Gastrocnemius medialis (tissue), 4 donors: ENCODE measurements at regions not wholly inside any gene's neighbourhood (a gene's known extent, or its start where the extent isn't known, plus 50 kb on each side); places are given as distances from the start of the nearest gene placed in this dataset.

Experiments used
- POLR2A ChIP-seq, 2 donors: fragments of 450-650 bp; IDR thresholded peaks; one replicate each; pipeline ENCODE4 v1.6.1; 2017; ENCODE audit warnings: antibody characterized with exemption in 2 of 2, mild to moderate bottlenecking in 2 of 2, moderate library complexity in 2 of 2
- TF ChIP-seq, protein P1 (sequence below), 5 experiments: fragments of 450-650 bp in 3 of 5; fragments of 200-600 bp in 2 of 5; sonication (generic) in 2 of 5; IDR thresholded peaks in 4 of 5; conservative IDR thresholded peaks in 1 of 5; 1 replicate in 4 of 5; 2 replicates in 1 of 5; pipeline ENCODE4 v1.5.1; 2016 to 2019; ENCODE audit warnings: antibody characterized with exemption in 5 of 5, mild to moderate bottlenecking in 3 of 5, moderate library complexity in 3 of 5

DNA sequence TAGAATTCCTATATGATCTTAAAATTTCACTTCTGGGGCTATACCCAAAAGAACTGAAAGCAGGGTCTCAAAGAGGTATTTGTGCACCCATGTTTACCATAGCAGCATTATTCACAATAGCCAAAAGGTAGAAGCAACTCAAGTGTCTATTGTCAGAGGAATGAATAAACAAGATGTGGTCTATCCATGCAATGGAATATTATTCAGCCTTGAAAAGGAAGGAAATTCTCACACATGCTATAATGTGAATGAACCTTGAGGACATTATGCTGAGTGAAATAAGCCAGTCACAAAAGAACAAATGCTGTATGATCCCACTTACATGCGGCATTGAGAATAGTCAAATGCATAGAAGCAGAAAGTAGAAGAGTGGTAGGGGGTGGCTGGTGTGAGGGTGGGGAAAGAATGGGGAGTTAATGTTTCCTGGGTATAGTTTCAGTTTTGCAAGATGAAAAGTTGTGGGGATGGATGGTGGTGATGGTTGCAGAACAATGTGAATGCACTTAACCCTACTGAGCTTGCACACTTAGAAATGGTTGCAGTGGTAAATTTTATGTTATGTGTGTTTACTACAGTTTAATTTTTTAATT lies 122.4 kb downstream of the TOMM20 start:
- TF ChIP-seq, protein P1, sequence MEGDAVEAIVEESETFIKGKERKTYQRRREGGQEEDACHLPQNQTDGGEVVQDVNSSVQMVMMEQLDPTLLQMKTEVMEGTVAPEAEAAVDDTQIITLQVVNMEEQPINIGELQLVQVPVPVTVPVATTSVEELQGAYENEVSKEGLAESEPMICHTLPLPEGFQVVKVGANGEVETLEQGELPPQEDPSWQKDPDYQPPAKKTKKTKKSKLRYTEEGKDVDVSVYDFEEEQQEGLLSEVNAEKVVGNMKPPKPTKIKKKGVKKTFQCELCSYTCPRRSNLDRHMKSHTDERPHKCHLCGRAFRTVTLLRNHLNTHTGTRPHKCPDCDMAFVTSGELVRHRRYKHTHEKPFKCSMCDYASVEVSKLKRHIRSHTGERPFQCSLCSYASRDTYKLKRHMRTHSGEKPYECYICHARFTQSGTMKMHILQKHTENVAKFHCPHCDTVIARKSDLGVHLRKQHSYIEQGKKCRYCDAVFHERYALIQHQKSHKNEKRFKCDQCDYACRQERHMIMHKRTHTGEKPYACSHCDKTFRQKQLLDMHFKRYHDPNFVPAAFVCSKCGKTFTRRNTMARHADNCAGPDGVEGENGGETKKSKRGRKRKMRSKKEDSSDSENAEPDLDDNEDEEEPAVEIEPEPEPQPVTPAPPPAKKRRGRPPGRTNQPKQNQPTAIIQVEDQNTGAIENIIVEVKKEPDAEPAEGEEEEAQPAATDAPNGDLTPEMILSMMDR (IDR thresholded peaks at IDR 0.05 in 4 of 5, conservative IDR thresholded peaks at IDR 0.05 in 1 of 5) = no peak
- no peak for TF ChIP-seq POLR2A (IDR thresholded peaks at IDR 0.05)
